Testis (tissue), 2 donors: ENCODE measurements at regions not wholly inside any gene's neighbourhood (a gene's known extent, or its start where the extent isn't known, plus 50 kb on each side); places are given as distances from the start of the nearest gene placed in this dataset.

ENCODE experiments used
- DNase-seq: peaks from one replicate; pipeline ENCODE4 v3.0.0-alpha.2; 2019
- H3K27ac ChIP-seq, 2 donors: fragments of 200-600 bp; sonication (generic); one replicate each; pipeline ENCODE4 v1.5.1; 2019
- H3K27me3 ChIP-seq: fragments of 200-600 bp; sonication (generic); one replicate; pipeline ENCODE4 v1.5.1; 2019
- H3K36me3 ChIP-seq: fragments of 200-600 bp; sonication (generic); one replicate; pipeline ENCODE4 v1.5.1; 2017; ENCODE audit warnings: low read depth; ENCODE audit errors: missing control alignments
- H3K4me1 ChIP-seq: fragments of 200-600 bp; sonication (generic); one replicate; pipeline ENCODE4 v1.5.1; 2019
- H3K4me3 ChIP-seq, 2 donors: fragments of 200-600 bp; sonication (generic); one replicate each; pipeline ENCODE4 v1.5.1; 2017 to 2019
- H3K9me3 ChIP-seq: fragments of 200-600 bp; sonication (generic); one replicate; pipeline ENCODE4 v1.5.1; 2017
- CTCF ChIP-seq, 3 experiments: fragments of 450-650 bp in 2 of 3; fragments of 200-600 bp in 1 of 3; sonication (generic) in 1 of 3; IDR thresholded peaks; one replicate each; pipeline ENCODE4 v1.5.1; 2016 to 2019; ENCODE audit warnings: antibody characterized with exemption in 3 of 3, mild to moderate bottlenecking in 2 of 3, moderate library complexity in 1 of 3
- POLR2A ChIP-seq: fragments of 450-650 bp; IDR thresholded peaks from one replicate; pipeline ENCODE4 v1.6.1; 2017; ENCODE audit warnings: antibody characterized with exemption, mild to moderate bottlenecking, moderate library complexity
- WGBS, 2 donors: methylation state at CpG; one replicate each; pipeline ENCODE4 v1.1.5; 2018; 5-methylcytosine and 5-hydroxymethylcytosine counted together
- intact Hi-C: fragments of 100-400 bp; cut with DNase I; formaldehyde crosslinking; loops from one replicate; pipeline ENCODE4 v1.15.1; 2023; ENCODE audit warnings: low total_unique reads

- Histone ChIP-seq H3K27me3 (no peaks in the 10 kb centered on the region), H3K4me3 (no peak overlapping the region), H3K4me1 (no peaks in the 10 kb centered on the region), H3K27ac (no peak overlapping the region), H3K36me3 (no peaks in the 10 kb centered on the region), H3K9me3 (no peaks in the 10 kb centered on the region)
- intact Hi-C loops: no loop called here
- no peak for TF ChIP-seq POLR2A
- no peak for TF ChIP-seq CTCF (IDR thresholded peaks at IDR 0.05)
- 81 to 84% methylated on average over 8 of the region's 8 CpGs for WGBS, 2 donors
- no peak for DNase-seq
Observed at GRCh38 chr20:60402189-60403058, 444.2 kb downstream of the CDH26 start.

- intact Hi-C loops: no loop called here
- Histone ChIP-seq H3K27me3 (no peaks in the 10 kb centered on the region), H3K4me3 (no peak overlapping the region), H3K9me3 (no peaks in the 10 kb centered on the region), H3K4me1 (no peaks in the 10 kb centered on the region), H3K36me3 (no peaks in the 10 kb centered on the region), H3K27ac (no peak overlapping the region)
- 79 to 84% methylated on average over 8 of the region's 8 CpGs for WGBS, 2 donors
- no peak for DNase-seq
- TF ChIP-seq CTCF (IDR thresholded peaks at IDR 0.05): no peak
- TF ChIP-seq POLR2A: no peak
Observed at GRCh38 chr20:60403105-60403741, 445.0 kb downstream of the CDH26 start.

GRCh38 chr20:60407011-60407771 is 449.0 kb downstream of the CDH26 start:
- no peak for DNase-seq
- no peaks in the 10 kb centered on the region for H3K9me3 ChIP-seq
- 86 to 87% methylated on average over 10 of the region's 10 CpGs for WGBS, 2 donors
- H3K27me3 ChIP-seq: no peaks in the 10 kb centered on the region
- no peaks in the 10 kb centered on the region for H3K4me1 ChIP-seq
- intact Hi-C loops: no loop called here
- TF ChIP-seq CTCF (IDR thresholded peaks at IDR 0.05): no peak
- TF ChIP-seq POLR2A: no peak
- no peak overlapping the region for H3K4me3 ChIP-seq
- H3K27ac ChIP-seq: no peak overlapping the region
- H3K36me3 ChIP-seq: no peaks in the 10 kb centered on the region

GRCh38 chr20:60407938-60408337 is 449.7 kb downstream of the CDH26 start:
- intact Hi-C loops: no loop called here
- Histone ChIP-seq H3K4me3 (no peak overlapping the region), H3K36me3 (no peaks in the 10 kb centered on the region), H3K27me3 (no peaks in the 10 kb centered on the region), H3K27ac (no peak overlapping the region), H3K9me3 (no peaks in the 10 kb centered on the region), H3K4me1 (no peaks in the 10 kb centered on the region)
- DNase-seq: no peak
- 80 to 88% methylated on average over 1 of the region's 1 CpG for WGBS, 2 donors
- TF ChIP-seq CTCF (IDR thresholded peaks at IDR 0.05) (no peak), POLR2A (no peak)
